HCT116 (cell line): ENCODE measurements at regions not wholly inside any gene's neighbourhood (a gene's known extent, or its start where the extent isn't known, plus 50 kb on each side); places are given as distances from the start of the nearest gene placed in this dataset.

Source experiments
- ATAC-seq: fragments of 200-7000 bp; cut with Tn5 transposase; 2 replicates; pipeline ENCODE4 v1.9.1; 2020; ENCODE audit warnings: mild to moderate bottlenecking, moderate library complexity
- BruUV-seq: library from RNA; stranded (reverse); fragments of 400-500 nt; replicated peaks from 2 replicates; lab custom pipeline; 2021; lab: Mats Ljungman, UMichigan
- CTCF ChIA-PET: fragments of 300-600 bp; sonication (Branson Sonifier 250); formaldehyde crosslinking; loops from one replicate; lab custom pipeline; 2021; ENCODE audit warnings: antibody characterized with exemption; lab: Charles Lee
- POLR2A ChIA-PET: fragments of 300-600, 350-600 bp; sonication (Branson Sonifier 250); formaldehyde crosslinking; loops from one replicate; lab custom pipeline; 2021; ENCODE audit warnings: antibody characterized with exemption; lab: Charles Lee
- RAD21 ChIA-PET, 2 experiments: fragments of 300-600 bp; sonication (Branson Sonifier 250); formaldehyde crosslinking; loops; one replicate each; lab custom pipeline; 2023; ENCODE audit warnings: low total read pairs in 2 of 2; ENCODE audit not compliant: uncharacterized antibody in 2 of 2, unreplicated experiment in 2 of 2, low non-redundant PET in 1 of 2; lab: Charles Lee
- DNase-seq: peaks from one replicate; pipeline ENCODE4 v3.0.0-alpha.2; 2010; ENCODE audit warnings: low read depth, low spot score
- H2AFZ ChIP-seq: fragments of 200-600 bp; shearing (Covaris generic), sonication (generic); 2 replicates; pipeline ENCODE4 v1.6.1; 2017; ENCODE audit warnings: low read depth, mixed run types, mixed read lengths, antibody characterized with exemption, low read length; ENCODE audit not compliant: poor library complexity, severe bottlenecking
- H3K27ac ChIP-seq: 2 replicates; pipeline ENCODE4 v1.5.1; 2012; ENCODE audit warnings: low read depth, low read length
- H3K27me3 ChIP-seq: fragments of 200-600 bp; sonication (generic); 2 replicates; pipeline ENCODE4 v1.6.1; 2016; ENCODE audit warnings: mixed run types, low read length, mixed read lengths; ENCODE audit not compliant: insufficient read depth
- H3K36me3 ChIP-seq, 2 experiments: fragments of 200-500 bp in 1 of 2; fragments of 200-600 bp in 1 of 2; sonication (Bioruptor generic) in 1 of 2; sonication (generic) in 1 of 2; 2 replicates each; pipeline versions ENCODE4 v1.5.1 to v1.6.1; 2014 to 2016; ENCODE audit warnings: low read length in 2 of 2, inconsistent platforms in 1 of 2, mixed read lengths in 1 of 2, mixed run types in 1 of 2; ENCODE audit not compliant: insufficient read depth in 2 of 2, control insufficient read depth in 1 of 2
- H3K4me1 ChIP-seq, 2 experiments: fragments of 200-600 bp in 1 of 2; sonication (generic) in 1 of 2; 2 replicates each; pipeline versions ENCODE4 v1.5.1 to v1.6.1; 2012 to 2017; ENCODE audit warnings: low read length in 2 of 2, inconsistent platforms in 1 of 2, mild to moderate bottlenecking in 1 of 2, mixed read lengths in 1 of 2, mixed run types in 1 of 2, moderate library complexity in 1 of 2; ENCODE audit not compliant: insufficient read depth in 2 of 2, control insufficient read depth in 1 of 2
- H3K4me2 ChIP-seq: fragments of 200-600 bp; sonication (generic); 2 replicates; pipeline ENCODE4 v1.6.1; 2017; ENCODE audit warnings: mixed run types, low read length, mixed read lengths
- H3K4me3 ChIP-seq, 2 experiments: fragments of 200-600 bp in 1 of 2; sonication (generic) in 1 of 2; replicated peaks in 1 of 2; 2 replicates each; pipeline ENCODE4 v1.5.1; 2011 to 2016; ENCODE audit warnings: low read length in 2 of 2, control low read depth in 1 of 2, low read depth in 1 of 2, mild to moderate bottlenecking in 1 of 2, mixed read lengths in 1 of 2, mixed run types in 1 of 2
- H3K79me2 ChIP-seq: fragments of 200-600 bp; sonication (generic); 2 replicates; pipeline ENCODE4 v1.6.1; 2017; ENCODE audit warnings: mild to moderate bottlenecking, mixed run types, low read length, moderate library complexity, mixed read lengths; ENCODE audit not compliant: insufficient read depth
- H3K9ac ChIP-seq: fragments of 200-600 bp; sonication (generic); 2 replicates; pipeline ENCODE4 v1.6.1; 2016; ENCODE audit warnings: low read length, mixed read lengths
- H3K9me2 ChIP-seq: fragments of 200-600 bp; sonication (generic), shearing (Covaris generic); 2 replicates; pipeline ENCODE4 v1.6.1; 2017; ENCODE audit warnings: mixed run types, mild to moderate bottlenecking, moderate library complexity; ENCODE audit not compliant: insufficient read depth
- H3K9me3 ChIP-seq, 2 experiments: fragments of 200-500 bp in 1 of 2; fragments of 200-600 bp in 1 of 2; sonication (Bioruptor generic) in 1 of 2; sonication (generic) in 1 of 2; 2 replicates each; pipeline ENCODE4 v1.6.1; 2014 to 2017; ENCODE audit warnings: low read length in 2 of 2, mixed read lengths in 2 of 2, inconsistent platforms in 1 of 2, low read depth in 1 of 2, mild to moderate bottlenecking in 1 of 2, mixed run types in 1 of 2, moderate library complexity in 1 of 2; ENCODE audit not compliant: control insufficient read depth in 1 of 2, insufficient read depth in 1 of 2
- H4K20me1 ChIP-seq: fragments of 200-600 bp; sonication (generic), shearing (Covaris generic); 2 replicates; pipeline ENCODE4 v1.6.1; 2017; ENCODE audit warnings: mixed run types, mild to moderate bottlenecking, moderate library complexity; ENCODE audit not compliant: insufficient read depth
- CTCF ChIP-seq, 3 experiments: fragments of 200-600 bp in 1 of 3; sonication (generic) in 1 of 3; IDR thresholded peaks in 2 of 3; conservative IDR thresholded peaks in 1 of 3; 2 replicates each; pipeline ENCODE4 v1.5.1; 2012 to 2017; ENCODE audit warnings: low read depth in 2 of 3, low read length in 2 of 3, antibody characterized with exemption in 1 of 3, borderline replicate concordance in 1 of 3, control low read depth in 1 of 3, mild to moderate bottlenecking in 1 of 3, mixed read lengths in 1 of 3, mixed run types in 1 of 3, moderate library complexity in 1 of 3; ENCODE audit not compliant: insufficient read depth in 1 of 3
- EGR1 ChIP-seq: IDR thresholded peaks from 2 replicates; pipeline ENCODE4 v1.6.1; 2012; ENCODE audit warnings: low read depth
- ELF1 ChIP-seq: IDR thresholded peaks from 2 replicates; pipeline ENCODE4 v1.6.1; 2012; ENCODE audit warnings: low read depth, borderline replicate concordance
- EZH2 ChIP-seq: fragments of 200-600 bp; sonication (generic); IDR thresholded peaks from 2 replicates; pipeline ENCODE4 v1.6.1; 2017; ENCODE audit warnings: antibody characterized with exemption, mixed run types
- EZH2phosphoT487 ChIP-seq: fragments of 200-600 bp; IDR thresholded peaks from 2 replicates; pipeline ENCODE4 v1.6.1; 2018; ENCODE audit warnings: antibody characterized with exemption, borderline replicate concordance
- JUND ChIP-seq: IDR thresholded peaks from 2 replicates; pipeline ENCODE4 v1.6.1; 2012
- POLR2A ChIP-seq: IDR thresholded peaks from 2 replicates; pipeline ENCODE4 v1.7.0; 2011; ENCODE audit warnings: borderline replicate concordance; ENCODE audit not compliant: insufficient read depth, insufficient read length; ENCODE audit errors: extremely low read depth
- POLR2AphosphoS5 ChIP-seq: IDR thresholded peaks from 2 replicates; pipeline ENCODE4 v1.6.1; 2011; ENCODE audit warnings: mild to moderate bottlenecking, low read depth, low read length, moderate library complexity
- RAD21 ChIP-seq: IDR thresholded peaks from 2 replicates; pipeline ENCODE4 v1.6.1; 2012; ENCODE audit warnings: low read depth, mild to moderate bottlenecking
- REST ChIP-seq: IDR thresholded peaks from 2 replicates; pipeline ENCODE4 v1.6.1; 2012; ENCODE audit warnings: low read depth
- SIN3A ChIP-seq: IDR thresholded peaks from 2 replicates; pipeline ENCODE4 v1.6.1; 2012; ENCODE audit warnings: low read depth
- SP1 ChIP-seq: IDR thresholded peaks from 2 replicates; pipeline ENCODE4 v1.6.1; 2012; ENCODE audit warnings: low read depth
- YY1 ChIP-seq: IDR thresholded peaks from 2 replicates; pipeline ENCODE4 v1.6.1; 2011; ENCODE audit warnings: low read length, low read depth, moderate library complexity, mild to moderate bottlenecking; ENCODE audit not compliant: insufficient replicate concordance; ENCODE audit errors: extremely low read depth
- ZFX ChIP-seq: fragments of 450-650 bp; IDR thresholded peaks from 2 replicates; pipeline ENCODE4 v1.6.1; 2017
- intact Hi-C: fragments of 100-400 bp; cut with micrococcal nuclease; formaldehyde crosslinking; loops from 2 replicates; pipeline ENCODE4 v1.10.0; 2022
- TF ChIP-seq, protein P1 (sequence below): IDR thresholded peaks from 2 replicates; pipeline ENCODE4 v1.6.1; 2012
- TF ChIP-seq, protein P2 (sequence below): IDR thresholded peaks from 2 replicates; pipeline ENCODE4 v1.6.1; 2011; ENCODE audit warnings: mild to moderate bottlenecking, low read length, moderate library complexity; ENCODE audit not compliant: insufficient replicate concordance; ENCODE audit errors: extremely low read depth
- TF ChIP-seq, protein P3 (sequence below): IDR thresholded peaks from 2 replicates; pipeline ENCODE4 v1.6.1; 2012

GRCh38 chr3:194971009-194971408 is 285.3 kb downstream of the FAM43A start:
- Histone ChIP-seq H3K27me3 (no peaks in the 10 kb centered on the region; the same call in 1 of the 2 replicates), H3K9me3 (no peaks in the 10 kb centered on the region), H3K9ac (no peak overlapping the region), H4K20me1 (no peaks in the 10 kb centered on the region), H3K4me3 (no peak overlapping the region), H3K4me1 (no peaks in the 10 kb centered on the region), H3K79me2 (no peaks in the 10 kb centered on the region), H2AFZ (no peak overlapping the region), H3K4me2 (no peak overlapping the region), H3K36me3 (no peaks in the 10 kb centered on the region), H3K27ac (no peak overlapping the region), H3K9me2 (no peaks in the 10 kb centered on the region)
- RAD21 ChIA-PET, result no interaction called here
- POLR2A ChIA-PET, result no interaction called here
- intact Hi-C loops, result no loop called here
- DNase-seq (no peak), ATAC-seq (no peak)
- TF ChIP-seq CTCF (IDR thresholded peaks at IDR 0.05 in 2 of 3, conservative IDR thresholded peaks at IDR 0.05 in 1 of 3; ENCODE audit: borderline replicate concordance in 1 of 3, insufficient read depth in 1 of 3, low read depth in 2 of 3, low read length in 2 of 3), result no peak
- TF ChIP-seq YY1, result no peak
- TF ChIP-seq REST, result no peak
- TF ChIP-seq EZH2, result no peak
- no peak for TF ChIP-seq ELF1
- TF ChIP-seq, protein P1, sequence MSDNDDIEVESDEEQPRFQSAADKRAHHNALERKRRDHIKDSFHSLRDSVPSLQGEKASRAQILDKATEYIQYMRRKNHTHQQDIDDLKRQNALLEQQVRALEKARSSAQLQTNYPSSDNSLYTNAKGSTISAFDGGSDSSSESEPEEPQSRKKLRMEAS, result no peak
- no peak for TF ChIP-seq EZH2phosphoT487
- no peak for TF ChIP-seq ZFX
- TF ChIP-seq JUND, result no peak
- no peak for TF ChIP-seq SP1
- no peak for TF ChIP-seq POLR2AphosphoS5
- TF ChIP-seq EGR1, result no peak
- TF ChIP-seq POLR2A, result no peak
- TF ChIP-seq SIN3A, result no peak
- TF ChIP-seq RAD21, result no peak
- TF ChIP-seq, protein P2, sequence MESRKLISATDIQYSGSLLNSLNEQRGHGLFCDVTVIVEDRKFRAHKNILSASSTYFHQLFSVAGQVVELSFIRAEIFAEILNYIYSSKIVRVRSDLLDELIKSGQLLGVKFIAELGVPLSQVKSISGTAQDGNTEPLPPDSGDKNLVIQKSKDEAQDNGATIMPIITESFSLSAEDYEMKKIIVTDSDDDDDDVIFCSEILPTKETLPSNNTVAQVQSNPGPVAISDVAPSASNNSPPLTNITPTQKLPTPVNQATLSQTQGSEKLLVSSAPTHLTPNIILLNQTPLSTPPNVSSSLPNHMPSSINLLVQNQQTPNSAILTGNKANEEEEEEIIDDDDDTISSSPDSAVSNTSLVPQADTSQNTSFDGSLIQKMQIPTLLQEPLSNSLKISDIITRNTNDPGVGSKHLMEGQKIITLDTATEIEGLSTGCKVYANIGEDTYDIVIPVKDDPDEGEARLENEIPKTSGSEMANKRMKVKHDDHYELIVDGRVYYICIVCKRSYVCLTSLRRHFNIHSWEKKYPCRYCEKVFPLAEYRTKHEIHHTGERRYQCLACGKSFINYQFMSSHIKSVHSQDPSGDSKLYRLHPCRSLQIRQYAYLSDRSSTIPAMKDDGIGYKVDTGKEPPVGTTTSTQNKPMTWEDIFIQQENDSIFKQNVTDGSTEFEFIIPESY, result no peak
- TF ChIP-seq, protein P3, sequence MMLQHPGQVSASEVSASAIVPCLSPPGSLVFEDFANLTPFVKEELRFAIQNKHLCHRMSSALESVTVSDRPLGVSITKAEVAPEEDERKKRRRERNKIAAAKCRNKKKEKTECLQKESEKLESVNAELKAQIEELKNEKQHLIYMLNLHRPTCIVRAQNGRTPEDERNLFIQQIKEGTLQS, result no peak
- no TSS peak for BruUV-seq
- CTCF ChIA-PET, result interaction anchor here (0.9 to 1.5 kb wide), 3 partner anchors 10 to 300 kb away, joined by 3 to 8 read pairs (median 4); partner anchors contain the start of gene XXYLT1
